Progenitor cell of endocrine pancreas (in vitro differentiated cells): ENCODE measurements at regions not wholly inside any gene's neighbourhood (a gene's known extent, or its start where the extent isn't known, plus 50 kb on each side); places are given as distances from the start of the nearest gene placed in this dataset.
A peak's percentile ranks its signal among the peaks of the same experiment; 100 is the strongest.

ENCODE experiments used
- DNase-seq: peaks from one replicate; pipeline ENCODE4 v3.0.0; 2021; ENCODE audit warnings: low spot score; ENCODE audit not compliant: unreplicated experiment
- H3K27ac Mint-ChIP-seq: 2 replicates; pipeline ENCODE4 v1.8.0; 2021; ENCODE audit warnings: mild to moderate bottlenecking, moderate library complexity, mixed read lengths
- H3K27me3 Mint-ChIP-seq: 2 replicates; pipeline ENCODE4 v1.8.0; 2021; ENCODE audit warnings: mixed read lengths
- H3K36me3 Mint-ChIP-seq: 2 replicates; pipeline ENCODE4 v1.8.0; 2022; ENCODE audit warnings: mixed read lengths; ENCODE audit not compliant: insufficient read depth
- H3K4me1 Mint-ChIP-seq: 2 replicates; pipeline ENCODE4 v1.8.0; 2021; ENCODE audit warnings: low read depth, mixed read lengths
- H3K4me3 Mint-ChIP-seq: 2 replicates; pipeline ENCODE4 v1.8.0; 2021; ENCODE audit warnings: low read depth, mild to moderate bottlenecking, moderate library complexity, mixed read lengths
- H3K9me3 Mint-ChIP-seq: 2 replicates; pipeline ENCODE4 v1.8.0; 2021; ENCODE audit warnings: low read depth, mixed read lengths
- TF ChIP-seq, protein P1 (sequence below): fragments of 200-600 bp; sonication (generic); IDR thresholded peaks from one replicate; pipeline ENCODE4 v1.5.0; 2021; ENCODE audit warnings: antibody characterized with exemption, mild to moderate bottlenecking; ENCODE audit not compliant: unreplicated experiment

DNA sequence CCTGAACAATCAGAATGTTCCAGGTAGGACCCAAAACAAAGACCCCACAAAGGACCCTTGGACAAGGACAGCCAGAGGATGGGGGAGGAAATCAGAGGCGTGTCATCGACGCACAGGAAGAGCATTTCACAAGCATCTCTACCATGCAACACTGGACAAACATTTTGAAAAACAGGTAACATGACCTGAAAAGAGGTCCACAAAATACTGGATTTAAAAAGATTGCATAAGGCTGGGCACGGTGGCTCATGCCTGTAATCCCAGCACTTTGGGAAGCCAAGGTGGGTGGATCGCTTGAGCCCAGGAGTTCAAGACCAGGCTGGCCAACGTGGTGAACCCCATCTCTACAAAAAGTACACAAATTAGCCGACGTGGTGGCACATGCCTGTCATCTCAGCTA, 60.5 kb upstream of the RNF32 start:
- H3K36me3 Mint-ChIP-seq, result no peaks in the 10 kb centered on the region
- H3K27me3 Mint-ChIP-seq, result peaks cover 27% of the 10 kb centered on the region
- H3K4me1 Mint-ChIP-seq, result peaks cover 8% of the 10 kb centered on the region
- TF ChIP-seq, protein P1, sequence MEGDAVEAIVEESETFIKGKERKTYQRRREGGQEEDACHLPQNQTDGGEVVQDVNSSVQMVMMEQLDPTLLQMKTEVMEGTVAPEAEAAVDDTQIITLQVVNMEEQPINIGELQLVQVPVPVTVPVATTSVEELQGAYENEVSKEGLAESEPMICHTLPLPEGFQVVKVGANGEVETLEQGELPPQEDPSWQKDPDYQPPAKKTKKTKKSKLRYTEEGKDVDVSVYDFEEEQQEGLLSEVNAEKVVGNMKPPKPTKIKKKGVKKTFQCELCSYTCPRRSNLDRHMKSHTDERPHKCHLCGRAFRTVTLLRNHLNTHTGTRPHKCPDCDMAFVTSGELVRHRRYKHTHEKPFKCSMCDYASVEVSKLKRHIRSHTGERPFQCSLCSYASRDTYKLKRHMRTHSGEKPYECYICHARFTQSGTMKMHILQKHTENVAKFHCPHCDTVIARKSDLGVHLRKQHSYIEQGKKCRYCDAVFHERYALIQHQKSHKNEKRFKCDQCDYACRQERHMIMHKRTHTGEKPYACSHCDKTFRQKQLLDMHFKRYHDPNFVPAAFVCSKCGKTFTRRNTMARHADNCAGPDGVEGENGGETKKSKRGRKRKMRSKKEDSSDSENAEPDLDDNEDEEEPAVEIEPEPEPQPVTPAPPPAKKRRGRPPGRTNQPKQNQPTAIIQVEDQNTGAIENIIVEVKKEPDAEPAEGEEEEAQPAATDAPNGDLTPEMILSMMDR, result no peak
- H3K9me3 Mint-ChIP-seq, result peaks cover under 1% of the 10 kb centered on the region
- no peak overlapping the region for H3K4me3 Mint-ChIP-seq
- no peak for DNase-seq
- H3K27ac Mint-ChIP-seq, result no peak overlapping the region

DNA sequence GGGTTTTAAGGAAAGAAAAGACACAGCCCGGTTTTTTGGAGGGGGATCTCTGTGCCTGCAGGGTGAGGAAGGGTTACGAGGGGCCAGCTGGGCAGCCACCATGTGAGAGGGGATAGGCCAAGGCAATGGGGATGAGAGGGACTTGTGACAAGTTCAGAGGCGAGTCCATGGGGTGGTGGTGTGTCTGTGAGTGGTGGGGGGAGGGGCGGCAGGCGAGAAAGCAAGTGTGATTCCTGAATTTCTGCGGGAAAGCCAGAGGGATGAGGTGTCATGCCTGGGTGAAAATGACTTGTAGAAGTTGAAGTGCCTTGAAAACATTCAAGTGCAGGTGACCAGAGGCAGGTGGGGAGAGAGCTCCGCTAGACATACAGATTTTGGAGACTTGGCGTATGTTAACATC, 61.0 kb upstream of the RNF32 start:
- peaks cover 4% of the 10 kb centered on the region for H3K9me3 Mint-ChIP-seq
- peaks cover 27% of the 10 kb centered on the region for H3K27me3 Mint-ChIP-seq
- peaks cover 8% of the 10 kb centered on the region for H3K4me1 Mint-ChIP-seq
- no peaks in the 10 kb centered on the region for H3K36me3 Mint-ChIP-seq
- peak overlapping the region; percentile 15 for H3K27ac Mint-ChIP-seq
- TF ChIP-seq, protein P1, result no peak
- DNase-seq, result no peak
- H3K4me3 Mint-ChIP-seq, result no peak overlapping the region

DNA sequence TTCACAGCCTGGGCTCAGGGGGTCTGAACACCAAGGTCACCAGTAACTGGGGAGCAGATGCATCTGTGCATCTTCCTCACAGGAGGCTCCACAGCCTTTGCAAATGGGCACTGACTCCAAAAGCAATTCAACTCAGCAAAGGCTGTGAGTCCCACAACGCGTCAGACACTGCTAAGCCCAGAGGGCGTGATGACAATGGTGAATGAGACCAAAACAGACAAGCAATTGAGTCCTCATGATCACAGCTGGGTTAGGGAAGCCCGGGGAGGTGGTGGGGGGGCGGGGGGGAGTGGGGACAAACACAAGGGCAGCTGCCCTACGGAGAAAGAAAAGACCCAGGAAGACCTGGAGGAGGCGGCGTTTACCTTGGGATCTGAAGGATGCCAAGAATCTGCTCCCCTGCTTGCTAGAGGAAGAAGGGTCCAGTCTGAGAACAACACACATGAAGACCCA, 61.6 kb upstream of the RNF32 start:
- H3K9me3 Mint-ChIP-seq, result peaks cover 10% of the 10 kb centered on the region
- TF ChIP-seq, protein P1, result no peak
- no peak overlapping the region for H3K4me3 Mint-ChIP-seq
- peaks cover 5% of the 10 kb centered on the region for H3K4me1 Mint-ChIP-seq
- no peak for DNase-seq
- H3K27me3 Mint-ChIP-seq, result peaks cover 27% of the 10 kb centered on the region
- no peaks in the 10 kb centered on the region for H3K36me3 Mint-ChIP-seq
- H3K27ac Mint-ChIP-seq, result peak overlapping the region; percentile 15

DNA sequence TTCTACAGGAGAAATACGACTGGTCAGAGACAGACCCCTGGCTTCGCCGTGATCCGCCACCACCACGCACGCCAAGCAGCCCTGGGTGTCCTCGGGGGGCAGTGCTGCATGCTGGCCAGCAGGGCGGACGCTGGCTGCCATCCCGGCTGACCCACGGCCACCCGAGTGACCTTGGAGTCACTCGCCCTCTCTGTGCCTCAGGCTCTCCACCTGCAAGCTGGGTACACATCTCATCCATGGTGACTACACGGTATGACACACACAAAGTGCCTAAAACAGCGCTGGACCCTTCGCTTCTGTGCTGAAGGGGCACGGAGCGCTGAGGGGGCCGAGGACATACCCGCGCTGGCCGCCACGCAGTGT, 62.0 kb upstream of the RNF32 start:
- TF ChIP-seq, protein P1, result no peak
- Mint-ChIP-seq H3K27ac (no peak overlapping the region), H3K27me3 (peaks cover 27% of the 10 kb centered on the region), H3K9me3 (peaks cover 13% of the 10 kb centered on the region), H3K4me3 (no peak overlapping the region), H3K36me3 (no peaks in the 10 kb centered on the region), H3K4me1 (peaks cover 5% of the 10 kb centered on the region)
- no peak for DNase-seq

- Mint-ChIP-seq H3K4me3 (no peak overlapping the region), H3K27me3 (peaks cover 27% of the 10 kb centered on the region), H3K4me1 (peaks cover 7% of the 10 kb centered on the region), H3K36me3 (no peaks in the 10 kb centered on the region), H3K9me3 (peaks cover 18% of the 10 kb centered on the region), H3K27ac (no peak overlapping the region)
- TF ChIP-seq, protein P1, result no peak
- no peak for DNase-seq
These were observed 62.7 kb upstream of the RNF32 start for GRCh38 chr7:156577645-156578577.
